ENCODE measurements at regions not wholly inside any gene's neighbourhood (a gene's known extent, or its start where the extent isn't known, plus 50 kb on each side); places are given as distances from the start of the nearest gene placed in this dataset.
"Not testable (repeated sequence)": the region's sequence is repeated elsewhere in the genome, so short reads cannot be mapped to it uniquely, and the experiment has no call there.

DNA sequence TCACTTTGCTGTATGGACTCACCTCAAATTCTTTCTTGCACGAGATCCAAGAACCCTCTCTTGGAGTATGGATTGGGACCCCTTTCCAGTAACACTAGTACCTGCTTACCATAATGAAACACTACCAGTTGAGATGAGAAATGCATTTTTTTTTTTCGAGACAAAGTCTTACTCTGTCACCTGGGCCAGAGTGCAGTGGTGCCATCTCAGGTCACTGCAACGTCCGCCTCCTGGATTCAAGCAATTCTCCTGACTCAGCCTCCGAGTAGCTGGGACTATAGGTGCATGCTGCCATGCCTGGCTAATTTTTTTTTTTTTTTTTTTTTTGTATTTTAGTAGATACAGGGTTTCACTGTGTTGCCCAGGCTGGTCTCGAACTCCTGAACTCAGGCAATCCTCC, 167.0 kb downstream of the THBS2 start:
- TF ChIP-seq POLR2A (IDR thresholded peaks at IDR 0.05; ENCODE audit: low read depth, low read length); TAF1 (IDR thresholded peaks at IDR 0.05; ENCODE audit: borderline replicate concordance, low read depth, low read length): not testable (repeated sequence)

Data from GM12892 (cell line).